ENCODE measurements at regions not wholly inside any gene's neighbourhood (a gene's known extent, or its start where the extent isn't known, plus 50 kb on each side); places are given as distances from the start of the nearest gene placed in this dataset.

GRCh38 chr5:2174538-2174937 lies 291.8 kb upstream of the IRX4 start:
- no peaks in the 10 kb centered on the region for H3K9me3 Mint-ChIP-seq
- no peaks in the 10 kb centered on the region for H3K27me3 ChIP-seq (ENCODE audit: insufficient read depth)

More at GRCh38 chr5:2174538-2174937, 291.8 kb upstream of the IRX4 start:
- Histone ChIP-seq H3K9me2 (ENCODE audit: insufficient read depth) (no peaks in the 10 kb centered on the region), H3K4me1 (ENCODE audit: insufficient read depth) (no peaks in the 10 kb centered on the region), H3K4me3 (no peak overlapping the region), H3F3A (replicated peaks; ENCODE audit: low read depth) (no peaks in the 10 kb centered on the region), H4K20me1 (replicated peaks; ENCODE audit: insufficient read depth) (no peaks in the 10 kb centered on the region), H3K27ac (ENCODE audit: low read depth) (no peak overlapping the region), H3K79me2 (replicated peaks; ENCODE audit: insufficient read depth) (no peaks in the 10 kb centered on the region), H2AFZ (no peak overlapping the region), H3K36me3 (ENCODE audit: insufficient read depth) (no peaks in the 10 kb centered on the region), H3K4me2 (no peak overlapping the region)
- Mint-ChIP-seq H3K36me3 (ENCODE audit: low read depth) (no peaks in the 10 kb centered on the region), H3K4me3 (no peak overlapping the region), H3K4me1 (peaks cover 9% of the 10 kb centered on the region; the same call in 2 of the 3 replicates), H3K27me3 (ENCODE audit: insufficient read depth, low read depth, poor library complexity) (peaks cover 6% of the 10 kb centered on the region), H3K27ac (no peak overlapping the region)
- ATAC-seq (no peak), DNase-seq (ENCODE audit: low spot score) (no peak)
- TF ChIP-seq EZH2phosphoT487 (IDR thresholded peaks at IDR 0.05; ENCODE audit: unreplicated experiment) (no peak), CTCF (conservative IDR thresholded peaks at IDR 0.05; ENCODE audit: low read depth in 2 of 2) (no peak), JUNB (IDR thresholded peaks at IDR 0.05; ENCODE audit: unreplicated experiment) (no peak), ZNF462 (CRISPR knock-in tag; IDR thresholded peaks at IDR 0.05) (no peak), ETS1 (IDR thresholded peaks at IDR 0.05) (no peak), POLR2AphosphoS5 (IDR thresholded peaks at IDR 0.05; ENCODE audit: low read depth) (no peak), STAT1 (IDR thresholded peaks at IDR 0.05; ENCODE audit: unreplicated experiment) (no peak), REST (IDR thresholded peaks at IDR 0.05; ENCODE audit: unreplicated experiment) (no peak), ZNF114 (CRISPR knock-in tag; IDR thresholded peaks at IDR 0.05) (no peak), CREB1 (CRISPR knock-in tag; IDR thresholded peaks at IDR 0.05; ENCODE audit: low read depth) (no peak), EZH2 (IDR thresholded peaks at IDR 0.05; ENCODE audit: low read depth, unreplicated experiment) (no peak)

All from GM23338 (cell line).